Nephron (organoid): ENCODE measurements at regions not wholly inside any gene's neighbourhood (a gene's known extent, or its start where the extent isn't known, plus 50 kb on each side); places are given as distances from the start of the nearest gene placed in this dataset.

Experiments used
- H3K27ac Mint-ChIP-seq, 3 experiments: 2 replicates each; pipeline ENCODE4 v1.8.0; 2020; ENCODE audit warnings: mixed read lengths in 3 of 3, mild to moderate bottlenecking in 2 of 3, moderate library complexity in 1 of 3
- H3K27me3 Mint-ChIP-seq: 2 replicates; pipeline ENCODE4 v1.8.0; 2021; ENCODE audit warnings: low read depth, mild to moderate bottlenecking, moderate library complexity, mixed read lengths
- H3K36me3 Mint-ChIP-seq: 2 replicates; pipeline ENCODE4 v1.8.0; 2020; ENCODE audit warnings: low read depth, mixed read lengths
- H3K4me1 Mint-ChIP-seq: 2 replicates; pipeline ENCODE4 v1.8.0; 2020; ENCODE audit warnings: mixed read lengths
- H3K4me3 Mint-ChIP-seq, 3 experiments: 2 replicates each; pipeline ENCODE4 v1.8.0; 2020; ENCODE audit warnings: mild to moderate bottlenecking in 3 of 3, mixed read lengths in 3 of 3, moderate library complexity in 2 of 3
- H3K9me3 Mint-ChIP-seq: 2 replicates; pipeline ENCODE4 v1.8.0; 2020; ENCODE audit warnings: mixed read lengths
- CTCF ChIP-seq, 3 experiments: fragments of 200-600 bp; sonication (generic); IDR thresholded peaks; one replicate each; pipeline ENCODE4 v1.5.0; 2021; ENCODE audit warnings: antibody characterized with exemption in 3 of 3; ENCODE audit not compliant: unreplicated experiment in 3 of 3

GRCh38 chr7:68272507-68272906, 1275.9 kb downstream of the TYW1 start:
- Mint-ChIP-seq H3K4me3 (no peak overlapping the region), H3K9me3 (peaks cover 2% of the 10 kb centered on the region), H3K36me3 (no peaks in the 10 kb centered on the region), H3K27me3 (peaks cover 9% of the 10 kb centered on the region), H3K27ac (no peak overlapping the region), H3K4me1 (no peaks in the 10 kb centered on the region)
- TF ChIP-seq CTCF (IDR thresholded peaks at IDR 0.05; ENCODE audit: unreplicated experiment in 3 of 3): no peak

- H3K36me3 Mint-ChIP-seq: no peaks in the 10 kb centered on the region
- H3K9me3 Mint-ChIP-seq: no peaks in the 10 kb centered on the region
- no peaks in the 10 kb centered on the region for H3K4me1 Mint-ChIP-seq
- H3K4me3 Mint-ChIP-seq: no peak overlapping the region
- H3K27ac Mint-ChIP-seq: no peak overlapping the region
- H3K27me3 Mint-ChIP-seq: peaks cover 11% of the 10 kb centered on the region
- TF ChIP-seq CTCF (IDR thresholded peaks at IDR 0.05; ENCODE audit: unreplicated experiment in 3 of 3): no peak
Observed at GRCh38 chr7:68276725-68277124, 1280.1 kb downstream of the TYW1 start.

- H3K9me3 Mint-ChIP-seq: peaks cover 23% of the 10 kb centered on the region
- H3K36me3 Mint-ChIP-seq: no peaks in the 10 kb centered on the region
Observed at GRCh38 chr7:68279827-68280400, 1283.3 kb downstream of the TYW1 start.

GRCh38 chr7:68280931-68281330, 1284.3 kb downstream of the TYW1 start:
- Mint-ChIP-seq H3K9me3 (peaks cover 29% of the 10 kb centered on the region), H3K27ac (no peak overlapping the region), H3K4me3 (no peak overlapping the region), H3K36me3 (no peaks in the 10 kb centered on the region), H3K4me1 (no peaks in the 10 kb centered on the region), H3K27me3 (peaks cover 11% of the 10 kb centered on the region)
- TF ChIP-seq CTCF (IDR thresholded peaks at IDR 0.05; ENCODE audit: unreplicated experiment in 3 of 3): no peak

More at GRCh38 chr7:68279827-68280400, 1283.3 kb downstream of the TYW1 start:
- H3K27ac Mint-ChIP-seq: no peak overlapping the region
- H3K27me3 Mint-ChIP-seq: peaks cover 11% of the 10 kb centered on the region
- no peak for TF ChIP-seq CTCF (IDR thresholded peaks at IDR 0.05; ENCODE audit: unreplicated experiment in 3 of 3)
- H3K4me1 Mint-ChIP-seq: no peaks in the 10 kb centered on the region
- no peak overlapping the region for H3K4me3 Mint-ChIP-seq

GRCh38 chr7:68288144-68288593, 1291.5 kb downstream of the TYW1 start:
- Mint-ChIP-seq H3K4me3 (no peak overlapping the region), H3K36me3 (no peaks in the 10 kb centered on the region), H3K27ac (peak overlapping the region in 1 of 3 experiments; percentile 76), H3K9me3 (peaks cover 35% of the 10 kb centered on the region), H3K4me1 (peaks cover 6% of the 10 kb centered on the region), H3K27me3 (peaks cover 4% of the 10 kb centered on the region)
- TF ChIP-seq CTCF (IDR thresholded peaks at IDR 0.05; ENCODE audit: unreplicated experiment in 3 of 3): no peak

DNA sequence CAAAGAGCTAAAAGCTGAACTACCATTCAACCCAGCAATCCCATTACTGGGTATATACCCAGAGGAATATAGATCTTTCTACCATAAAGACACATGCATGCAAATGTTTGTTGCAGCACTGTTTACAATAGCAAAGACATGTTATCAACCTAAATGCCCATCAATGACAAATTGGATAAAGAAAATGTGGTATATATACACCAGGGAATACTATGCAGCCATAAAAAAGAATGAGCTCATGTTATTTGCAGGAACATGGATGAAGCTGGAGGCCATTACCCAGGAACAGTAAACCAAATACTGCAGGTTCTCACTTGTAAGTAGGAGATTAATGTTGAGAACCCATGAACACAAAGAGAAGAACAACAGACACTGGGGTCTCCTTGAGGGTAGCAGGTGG, 1295.1 kb downstream of the TYW1 start:
- peaks cover 11% of the 10 kb centered on the region for H3K27me3 Mint-ChIP-seq
- peaks cover 6% of the 10 kb centered on the region for H3K4me1 Mint-ChIP-seq
- no peak overlapping the region for H3K27ac Mint-ChIP-seq
- peaks cover 20% of the 10 kb centered on the region for H3K9me3 Mint-ChIP-seq
- H3K36me3 Mint-ChIP-seq: no peaks in the 10 kb centered on the region
- no peak overlapping the region for H3K4me3 Mint-ChIP-seq
- TF ChIP-seq CTCF (IDR thresholded peaks at IDR 0.05; ENCODE audit: unreplicated experiment in 3 of 3): no peak
